A673 (cell line): ENCODE measurements at regions not wholly inside any gene's neighbourhood (a gene's known extent, or its start where the extent isn't known, plus 50 kb on each side); places are given as distances from the start of the nearest gene placed in this dataset.
"Not testable (repeated sequence)": the region's sequence is repeated elsewhere in the genome, so short reads cannot be mapped to it uniquely, and the experiment has no call there.

Experiments
- BruUV-seq: library from RNA; stranded (reverse); fragments of 400-500 nt; replicated peaks from 2 replicates; lab custom pipeline; 2021; lab: Mats Ljungman, UMichigan
- CTCF ChIA-PET: fragments of 300-600 bp; sonication (Branson Sonifier 250); formaldehyde crosslinking; loops from one replicate; lab custom pipeline; 2022; ENCODE audit warnings: antibody characterized with exemption; lab: Charles Lee
- POLR2A ChIA-PET: fragments of 300-600 bp; sonication (Branson Sonifier 250); formaldehyde crosslinking; loops from one replicate; lab custom pipeline; 2022; ENCODE audit warnings: antibody characterized with exemption; ENCODE audit not compliant: low non-redundant PET; lab: Charles Lee
- DNase-seq: peaks from one replicate; pipeline ENCODE4 v3.0.0-alpha.2; 2015; ENCODE audit warnings: low spot score
- H3K27ac ChIP-seq: fragments of 200-600 bp; sonication (generic); 2 replicates; pipeline ENCODE4 v1.5.1; 2016; ENCODE audit warnings: mixed run types, low read depth, mild to moderate bottlenecking, mixed read lengths, antibody characterized with exemption, low read length; ENCODE audit not compliant: poor library complexity, severe bottlenecking
- H3K27me3 ChIP-seq: fragments of 200-600 bp; sonication (generic); replicated peaks from 2 replicates; pipeline ENCODE4 v1.6.1; 2017; ENCODE audit warnings: mixed run types, low read depth, mild to moderate bottlenecking, mixed read lengths, antibody characterized with exemption, low read length; ENCODE audit not compliant: insufficient read depth, poor library complexity
- H3K36me3 ChIP-seq: fragments of 200-600 bp; sonication (generic); 2 replicates; pipeline ENCODE4 v1.6.1; 2016; ENCODE audit warnings: mixed run types, mild to moderate bottlenecking, mixed read lengths, antibody characterized with exemption, low read length; ENCODE audit not compliant: insufficient read depth, poor library complexity, severe bottlenecking
- H3K4me1 ChIP-seq: fragments of 200-600 bp; sonication (generic); 2 replicates; pipeline ENCODE4 v1.6.1; 2017; ENCODE audit warnings: mixed run types, mild to moderate bottlenecking, mixed read lengths, antibody characterized with exemption, low read length; ENCODE audit not compliant: insufficient read depth, poor library complexity, severe bottlenecking
- H3K4me3 ChIP-seq: fragments of 200-600 bp; sonication (generic); 2 replicates; pipeline ENCODE4 v1.5.1; 2016; ENCODE audit warnings: low read depth, mixed run types, mild to moderate bottlenecking, mixed read lengths, low read length; ENCODE audit not compliant: poor library complexity, severe bottlenecking
- H3K9me3 ChIP-seq: fragments of 200-600 bp; sonication (generic); 2 replicates; pipeline ENCODE4 v1.6.1; 2016; ENCODE audit warnings: mixed run types, low read depth, mild to moderate bottlenecking, mixed read lengths, antibody characterized with exemption, low read length; ENCODE audit not compliant: poor library complexity, severe bottlenecking
- EZH2 ChIP-seq: fragments of 200-600 bp; sonication (generic); IDR thresholded peaks from 2 replicates; pipeline ENCODE4 v1.6.1; 2017; ENCODE audit warnings: borderline replicate concordance, low read depth, mild to moderate bottlenecking, mixed read lengths, antibody characterized with exemption, low read length; ENCODE audit not compliant: poor library complexity, severe bottlenecking
- intact Hi-C: fragments of 100-400 bp; cut with micrococcal nuclease; formaldehyde crosslinking; loops from one replicate; pipeline ENCODE4 v1.10.0; 2022; ENCODE audit not compliant: unreplicated experiment
- TF ChIP-seq, protein P1 (sequence below): fragments of 300-800, 200-600 bp; sonication (generic); conservative IDR thresholded peaks from 2 replicates; pipeline ENCODE4 v1.5.1; 2017; ENCODE audit warnings: low read depth, mild to moderate bottlenecking, antibody characterized with exemption, low read length, moderate library complexity, mixed read lengths

DNA sequence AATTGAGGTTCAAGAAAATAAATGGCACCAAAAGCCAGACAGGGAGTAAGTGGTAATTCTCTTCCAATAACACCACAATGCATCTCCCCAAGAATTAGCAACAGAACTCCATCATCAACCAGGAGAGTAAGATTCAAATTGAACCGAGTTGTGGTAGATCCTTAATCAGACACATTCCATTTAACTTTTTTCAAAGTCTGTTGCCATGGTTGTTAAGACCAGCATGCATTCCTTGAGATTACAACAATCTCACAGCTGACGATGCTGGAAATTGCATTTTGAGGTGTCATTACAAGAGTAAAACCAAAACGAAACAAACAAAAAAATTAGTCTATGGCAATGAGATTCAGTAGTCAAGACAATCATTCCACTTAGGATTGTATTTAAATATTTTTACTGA is 78.9 kb upstream of the ZNF462 start:
- BruUV-seq: no TSS peak
- no peak overlapping the region for H3K27ac ChIP-seq

DNA sequence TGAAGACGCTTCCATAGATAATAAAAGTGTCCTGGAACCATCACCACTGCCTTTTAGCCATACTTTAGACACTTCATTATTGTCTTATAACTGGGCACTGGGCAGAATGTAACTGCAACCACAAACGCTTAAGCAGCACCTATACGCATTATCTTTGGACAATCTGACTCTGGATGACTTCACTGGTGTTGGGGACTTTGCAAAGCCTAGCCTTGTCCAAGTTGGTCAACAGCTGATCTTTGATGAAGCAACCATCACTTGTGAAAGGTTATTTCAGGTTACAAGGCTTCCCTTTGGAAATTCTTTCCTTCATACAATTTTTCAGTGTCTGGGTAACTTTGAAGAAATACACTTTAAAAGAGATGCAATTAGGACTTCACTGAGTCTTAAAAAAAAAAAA is 77.8 kb upstream of the ZNF462 start:
- CTCF ChIA-PET: no interaction called here
- BruUV-seq: no TSS peak
- Histone ChIP-seq H3K27ac (no peak overlapping the region), H3K4me3 (no peak overlapping the region), H3K36me3 (no peaks in the 10 kb centered on the region), H3K4me1 (no peaks in the 10 kb centered on the region), H3K9me3 (no peaks in the 10 kb centered on the region), H3K27me3 (no peaks in the 10 kb centered on the region)
- TF ChIP-seq EZH2: no peak
- TF ChIP-seq, protein P1, sequence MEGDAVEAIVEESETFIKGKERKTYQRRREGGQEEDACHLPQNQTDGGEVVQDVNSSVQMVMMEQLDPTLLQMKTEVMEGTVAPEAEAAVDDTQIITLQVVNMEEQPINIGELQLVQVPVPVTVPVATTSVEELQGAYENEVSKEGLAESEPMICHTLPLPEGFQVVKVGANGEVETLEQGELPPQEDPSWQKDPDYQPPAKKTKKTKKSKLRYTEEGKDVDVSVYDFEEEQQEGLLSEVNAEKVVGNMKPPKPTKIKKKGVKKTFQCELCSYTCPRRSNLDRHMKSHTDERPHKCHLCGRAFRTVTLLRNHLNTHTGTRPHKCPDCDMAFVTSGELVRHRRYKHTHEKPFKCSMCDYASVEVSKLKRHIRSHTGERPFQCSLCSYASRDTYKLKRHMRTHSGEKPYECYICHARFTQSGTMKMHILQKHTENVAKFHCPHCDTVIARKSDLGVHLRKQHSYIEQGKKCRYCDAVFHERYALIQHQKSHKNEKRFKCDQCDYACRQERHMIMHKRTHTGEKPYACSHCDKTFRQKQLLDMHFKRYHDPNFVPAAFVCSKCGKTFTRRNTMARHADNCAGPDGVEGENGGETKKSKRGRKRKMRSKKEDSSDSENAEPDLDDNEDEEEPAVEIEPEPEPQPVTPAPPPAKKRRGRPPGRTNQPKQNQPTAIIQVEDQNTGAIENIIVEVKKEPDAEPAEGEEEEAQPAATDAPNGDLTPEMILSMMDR: no peak
- POLR2A ChIA-PET: no interaction called here
- intact Hi-C loops: no loop called here
- DNase-seq: no peak

More for the DNA sequence above, 78.9 kb upstream of the ZNF462 start:
- H3K4me3 ChIP-seq: no peak overlapping the region
- ChIA-PET POLR2A (no interaction called here), CTCF (no interaction called here)
- TF ChIP-seq, protein P1: no peak
- TF ChIP-seq EZH2: no peak
- H3K4me1 ChIP-seq: no peaks in the 10 kb centered on the region
- intact Hi-C loops: no loop called here
- H3K9me3 ChIP-seq: no peaks in the 10 kb centered on the region
- no peak for DNase-seq
- no peaks in the 10 kb centered on the region for H3K36me3 ChIP-seq
- H3K27me3 ChIP-seq: no peaks in the 10 kb centered on the region

DNA sequence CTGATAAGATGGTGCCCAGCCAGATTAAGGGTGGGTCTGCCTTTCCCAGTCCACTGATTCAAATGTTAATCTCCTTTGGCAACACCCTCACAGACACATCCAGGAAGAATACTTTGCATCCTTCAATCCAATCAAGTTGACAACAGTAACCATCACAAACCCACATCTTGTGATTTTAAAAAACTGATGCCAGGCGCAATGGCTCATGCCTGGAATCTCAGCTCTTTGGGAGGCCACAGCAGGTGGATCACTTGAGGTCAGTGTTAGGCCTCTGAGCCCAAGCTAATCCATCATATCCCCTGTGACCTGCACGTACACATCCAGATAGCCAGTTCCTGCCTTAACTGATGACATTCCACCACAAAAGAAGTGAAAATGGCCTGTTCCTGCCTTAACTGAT is 74.9 kb upstream of the ZNF462 start:
- H3K4me3 ChIP-seq, BruUV-seq, CTCF ChIA-PET, intact Hi-C loops, H3K27ac ChIP-seq, H3K9me3 ChIP-seq, POLR2A ChIA-PET, H3K4me1 ChIP-seq, DNase-seq, H3K36me3 ChIP-seq, H3K27me3 ChIP-seq: not testable (repeated sequence)

DNA sequence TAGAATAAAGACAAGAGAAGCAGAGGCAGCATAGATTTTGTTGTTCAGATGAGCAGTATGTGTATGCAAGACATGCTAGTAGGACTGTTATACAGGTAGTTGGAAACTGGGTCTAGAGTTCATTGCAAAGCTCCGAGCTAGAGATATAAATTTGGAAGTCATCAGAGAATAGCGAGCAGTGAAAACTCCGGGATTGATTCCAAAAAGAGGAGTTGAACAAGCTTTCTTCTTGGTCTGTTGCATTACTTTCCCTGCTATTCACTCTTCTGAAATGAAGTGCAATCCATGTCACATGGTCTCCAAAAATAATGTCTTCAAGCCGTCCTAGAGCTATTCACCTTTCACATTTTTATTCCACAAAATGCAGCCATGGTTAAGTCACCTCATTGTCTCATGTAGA is 67.9 kb upstream of the ZNF462 start:
- no TSS peak for BruUV-seq

More for the DNA sequence above, 67.9 kb upstream of the ZNF462 start:
- intact Hi-C loops: no loop called here
- Histone ChIP-seq H3K27ac (no peak overlapping the region), H3K36me3 (no peaks in the 10 kb centered on the region), H3K9me3 (no peaks in the 10 kb centered on the region), H3K4me3 (no peak overlapping the region), H3K27me3 (no peaks in the 10 kb centered on the region), H3K4me1 (no peaks in the 10 kb centered on the region)
- no peak for DNase-seq
- ChIA-PET CTCF (no interaction called here), POLR2A (no interaction called here)
- TF ChIP-seq, protein P1: no peak
- TF ChIP-seq EZH2: no peak
